IMR-90 (cell line): ENCODE measurements at regions not wholly inside any gene's neighbourhood (a gene's known extent, or its start where the extent isn't known, plus 50 kb on each side); places are given as distances from the start of the nearest gene placed in this dataset.
A peak's percentile ranks its signal among the peaks of the same experiment; 100 is the strongest.

Source experiments
- ATAC-seq: fragments of 200-7000 bp; cut with Tn5 transposase; 2 replicates; pipeline ENCODE4 v1.9.1; 2020; ENCODE audit warnings: low read depth, mild to moderate bottlenecking, moderate library complexity
- BruUV-seq: library from RNA; stranded (reverse); fragments of 400-500 nt; replicated peaks from 2 replicates; lab custom pipeline; 2021; lab: Mats Ljungman, UMichigan
- CTCF ChIA-PET: fragments of 300-600 bp; formaldehyde crosslinking; extraction: SDS; loops from one replicate; lab custom pipeline; 2021; ENCODE audit warnings: antibody characterized with exemption; lab: Yijun Ruan, JAX
- POLR2A ChIA-PET: fragments of 300-600 bp; sonication (Branson Sonifier 250); formaldehyde crosslinking; loops from one replicate; lab custom pipeline; 2022; ENCODE audit warnings: antibody characterized with exemption; ENCODE audit not compliant: unreplicated experiment; lab: Charles Lee
- DNase-seq: peaks from one replicate; pipeline ENCODE4 v3.0.0; 2013
- H2AFZ ChIP-seq: replicated peaks from 2 replicates; pipeline ENCODE3; 2013; ENCODE audit warnings: low read length, mild to moderate bottlenecking; ENCODE audit not compliant: poor library complexity
- H2AK5ac ChIP-seq: 2 replicates; pipeline ENCODE4 v1.6.1; 2013; ENCODE audit warnings: low read depth, low read length, inconsistent platforms
- H2AK9ac ChIP-seq: replicated peaks from 2 replicates; pipeline ENCODE3; 2013; ENCODE audit warnings: mild to moderate bottlenecking, low read depth, low read length, moderate library complexity; ENCODE audit not compliant: poor library complexity
- H2BK120ac ChIP-seq: 2 replicates; pipeline ENCODE4 v1.6.1; 2013; ENCODE audit warnings: low read depth, low read length, inconsistent platforms
- H2BK15ac ChIP-seq: 3 replicates; pipeline ENCODE4 v1.6.1; 2013; ENCODE audit warnings: low read depth, low read length, inconsistent platforms
- H2BK20ac ChIP-seq: 2 replicates; pipeline ENCODE4 v1.6.1; 2013; ENCODE audit warnings: low read depth, mild to moderate bottlenecking, inconsistent platforms, low read length, moderate library complexity
- H2BK5ac ChIP-seq: 2 replicates; pipeline ENCODE4 v1.6.1; 2013; ENCODE audit warnings: mild to moderate bottlenecking, low read depth, low read length, inconsistent platforms; ENCODE audit not compliant: poor library complexity, severe bottlenecking
- H3K14ac ChIP-seq: replicated peaks from 2 replicates; pipeline ENCODE4 v1.6.1; 2013; ENCODE audit warnings: low read depth, low read length, inconsistent platforms
- H3K18ac ChIP-seq: 2 replicates; pipeline ENCODE4 v1.6.1; 2013; ENCODE audit warnings: low read depth, low read length, control low read depth
- H3K23ac ChIP-seq: 2 replicates; pipeline ENCODE4 v1.6.1; 2013; ENCODE audit warnings: low read depth, low read length, inconsistent platforms
- H3K27ac ChIP-seq: 2 replicates; pipeline ENCODE4 v1.5.1; 2013; ENCODE audit warnings: mild to moderate bottlenecking, control low read depth, low read length; ENCODE audit not compliant: insufficient read depth
- H3K27me3 ChIP-seq: 2 replicates; pipeline ENCODE4 v1.6.1; 2013; ENCODE audit warnings: low read length; ENCODE audit not compliant: control insufficient read depth, insufficient read depth
- H3K36me3 ChIP-seq: 2 replicates; pipeline ENCODE4 v1.6.1; 2013; ENCODE audit warnings: low read length, mixed read lengths; ENCODE audit not compliant: control insufficient read depth, insufficient read depth
- H3K4ac ChIP-seq: 2 replicates; pipeline ENCODE4 v1.6.1; 2013; ENCODE audit warnings: low read depth, low read length, inconsistent platforms
- H3K4me1 ChIP-seq: 2 replicates; pipeline ENCODE4 v1.6.1; 2013; ENCODE audit warnings: low read length, mixed read lengths; ENCODE audit not compliant: control insufficient read depth, insufficient read depth
- H3K4me2 ChIP-seq: 2 replicates; pipeline ENCODE4 v1.6.1; 2013; ENCODE audit warnings: low read depth, mild to moderate bottlenecking, control low read depth, low read length, moderate library complexity
- H3K4me3 ChIP-seq: 2 replicates; pipeline ENCODE4 v1.5.1; 2013; ENCODE audit warnings: low read depth, mild to moderate bottlenecking, control low read depth, low read length, moderate library complexity; ENCODE audit not compliant: insufficient read depth
- H3K56ac ChIP-seq: 2 replicates; pipeline ENCODE4 v1.6.1; 2013; ENCODE audit warnings: low read length, inconsistent platforms; ENCODE audit not compliant: insufficient read depth; ENCODE audit errors: extremely low read depth
- H3K79me1 ChIP-seq, 2 experiments: 2 replicates each; pipeline ENCODE4 v1.6.1; 2013; ENCODE audit warnings: low read length in 2 of 2, inconsistent platforms in 1 of 2, low read depth in 1 of 2
- H3K9ac ChIP-seq: 2 replicates; pipeline ENCODE4 v1.6.1; 2013; ENCODE audit warnings: low read depth, low read length, control low read depth
- H3K9me1 ChIP-seq: 2 replicates; pipeline ENCODE4 v1.6.1; 2013; ENCODE audit warnings: low read length, inconsistent platforms; ENCODE audit not compliant: insufficient read depth
- H3K9me3 ChIP-seq: 2 replicates; pipeline ENCODE4 v1.6.1; 2013; ENCODE audit warnings: low read length; ENCODE audit not compliant: control insufficient read depth, insufficient read depth
- H4K20me1 ChIP-seq: 2 replicates; pipeline ENCODE4 v1.6.1; 2013; ENCODE audit warnings: low read length, inconsistent platforms; ENCODE audit not compliant: insufficient read depth
- H4K5ac ChIP-seq: 2 replicates; pipeline ENCODE4 v1.6.1; 2013; ENCODE audit warnings: mild to moderate bottlenecking, low read depth, low read length, control low read depth
- H4K8ac ChIP-seq, 2 experiments: 2 replicates each; pipeline ENCODE4 v1.6.1; 2013; ENCODE audit warnings: low read depth in 2 of 2, low read length in 2 of 2, control low read depth in 1 of 2, inconsistent platforms in 1 of 2
- H4K91ac ChIP-seq: 2 replicates; pipeline ENCODE4 v1.6.1; 2013; ENCODE audit warnings: low read depth, low read length, inconsistent platforms; ENCODE audit not compliant: insufficient read depth
- BHLHE40 ChIP-seq: fragments of 150-350 bp; IDR thresholded peaks from 2 replicates; pipeline ENCODE4 v1.6.1; 2016; ENCODE audit warnings: mild to moderate bottlenecking, low read depth, low read length
- FOS ChIP-seq: fragments of 150-350 bp; IDR thresholded peaks from 2 replicates; pipeline ENCODE4 v1.6.1; 2016; ENCODE audit warnings: low read depth, low read length
- SMC3 ChIP-seq: fragments of 150-350 bp; IDR thresholded peaks from 2 replicates; pipeline ENCODE4 v1.6.1; 2016; ENCODE audit warnings: low read depth, mild to moderate bottlenecking, antibody characterized with exemption, low read length, moderate library complexity
- WGBS, 2 experiments: methylation state at CpG; one replicate each; pipeline versions ENCODE4 v1.1.5 to v1.1.7; 2013; ENCODE audit warnings: missing lambda C conversion rate in 2 of 2; ENCODE audit not compliant: insufficient read length in 1 of 2; ENCODE audit errors: extremely low coverage in 2 of 2; 5-methylcytosine and 5-hydroxymethylcytosine counted together
- dilution Hi-C: fragments of 300-500 bp; cut with HindIII; formaldehyde crosslinking; loops from one replicate; pipeline ENCODE4 v1.14.3; 2018; ENCODE audit warnings: low sequenced_read_pairs; ENCODE audit not compliant: unreplicated experiment
- in situ Hi-C: fragments of 300-500 bp; cut with MboI; formaldehyde crosslinking; loops from 3 replicates; pipeline ENCODE4 v1.14.3; 2019; ENCODE audit warnings: low sequenced_read_pairs, inconsistent platforms, mixed read lengths
- intact Hi-C: fragments of 100-400 bp; cut with micrococcal nuclease; formaldehyde crosslinking; loops from 2 replicates; pipeline ENCODE4 v1.10.0; 2022

GRCh38 chr5:52674815-52675545 is 112.7 kb upstream of the ITGA1 start:
- Histone ChIP-seq H2AK9ac (no peak overlapping the region), H3K9me1 (peaks cover 4% of the 10 kb centered on the region; the same call in 1 of the 2 replicates), H2AFZ (no peak overlapping the region), H2BK120ac (peak overlapping the region; percentile 80), H3K4me1 (peaks cover 2% of the 10 kb centered on the region; the same call in 1 of the 2 replicates), H4K8ac (peak overlapping the region in 1 of 2 experiments; percentile 76; a peak in 2 of 4 replicates), H3K4me2 (peak overlapping the region; percentile 56; the same call in 1 of the 2 replicates), H3K9ac (no peak overlapping the region), H2BK5ac (peak overlapping the region; percentile 83), H3K4me3 (peak overlapping the region; percentile 1; the same call in 1 of the 2 replicates), H4K91ac (0 out of 2 replicates have a peak overlapping the region, but pooled peaks have one; percentile 75), H3K18ac (peak overlapping the region; percentile 79; the same call in 1 of the 2 replicates), H3K56ac (peak overlapping the region; percentile 38; the same call in 1 of the 2 replicates), H2BK20ac (peak overlapping the region; percentile 48; the same call in 1 of the 2 replicates), H3K27ac (peak overlapping the region; percentile 53; the same call in 1 of the 2 replicates), H3K14ac (peak overlapping the region; percentile 78; the same call in 1 of the 2 replicates), H3K79me1 (no peaks in the 10 kb centered on the region), H3K23ac (no peak overlapping the region), H2AK5ac (peak overlapping the region; percentile 83; the same call in 1 of the 2 replicates), H4K5ac (no peak overlapping the region; the same call in 1 of the 2 replicates), H3K36me3 (no peaks in the 10 kb centered on the region), H3K27me3 (no peaks in the 10 kb centered on the region; the same call in 1 of the 2 replicates), H3K9me3 (no peaks in the 10 kb centered on the region), H3K4ac (peak overlapping the region; percentile 79; the same call in 1 of the 2 replicates), H2BK15ac (peak overlapping the region; percentile 60; the same call in 1 of the 3 replicates), H4K20me1 (no peaks in the 10 kb centered on the region)
- ATAC-seq (peak; percentile 61), DNase-seq (peak; percentile 87)
- intact Hi-C loops (no loop called here), in situ Hi-C loops (loop anchor here (10.0 to 25.0 kb wide), 2 partner anchors 230 to 1288 kb away; partner anchors contain the start of gene ISL1), dilution Hi-C loops (no loop called here)
- POLR2A ChIA-PET: no interaction called here
- CTCF ChIA-PET: no interaction called here
- BruUV-seq: no TSS peak
- WGBS, 2 experiments: no CpG with 5 or more reads among the region's 5 CpGs
- TF ChIP-seq SMC3 (no peak), BHLHE40 (peak; percentile 80), FOS (peak; percentile 76)
